ENCODE measurements at regions not wholly inside any gene's neighbourhood (a gene's known extent, or its start where the extent isn't known, plus 50 kb on each side); places are given as distances from the start of the nearest gene placed in this dataset.
"Not testable (repeated sequence)": the region's sequence is repeated elsewhere in the genome, so short reads cannot be mapped to it uniquely, and the experiment has no call there.

- DNase-seq (ENCODE audit: low read depth in 2 of 3, low spot score in 1 of 3) = peak; percentile 39 to 57 (median 43)
Measured at GRCh38 chr6:27096834-27097511, 150.5 kb upstream of the PRSS16 start.

GRCh38 chr6:27098956-27099355 is 148.5 kb upstream of the PRSS16 start:
- DNase-seq (ENCODE audit: low read depth in 2 of 3, low spot score in 1 of 3) = no peak

GRCh38 chr6:27100921-27101320 is 146.6 kb upstream of the PRSS16 start:
- no peak for DNase-seq (ENCODE audit: low read depth in 2 of 3, low spot score in 1 of 3)

GRCh38 chr6:27101824-27102223 is 145.7 kb upstream of the PRSS16 start:
- no peak for DNase-seq (ENCODE audit: low read depth in 2 of 3, low spot score in 1 of 3)

GRCh38 chr6:27106382-27106781 is 141.1 kb upstream of the PRSS16 start:
- no peak for DNase-seq (ENCODE audit: low read depth in 2 of 3, low spot score in 1 of 3)

GRCh38 chr6:27111743-27112142 is 135.8 kb upstream of the PRSS16 start:
- DNase-seq (ENCODE audit: low read depth in 2 of 3, low spot score in 1 of 3) = no peak

- DNase-seq (ENCODE audit: low read depth in 2 of 3, low spot score in 1 of 3) = no peak
Measured at GRCh38 chr6:27112974-27113373, 134.5 kb upstream of the PRSS16 start.

GRCh38 chr6:27119329-27119728 is 128.2 kb upstream of the PRSS16 start:
- DNase-seq (ENCODE audit: low read depth in 2 of 3, low spot score in 1 of 3) = no peak

- DNase-seq (ENCODE audit: low read depth in 2 of 3, low spot score in 1 of 3) = no peak
Measured at GRCh38 chr6:27119761-27120160, 127.7 kb upstream of the PRSS16 start.

GRCh38 chr6:27121640-27122039 is 125.9 kb upstream of the PRSS16 start:
- DNase-seq (ENCODE audit: low read depth in 2 of 3, low spot score in 1 of 3) = no peak

GRCh38 chr6:27124252-27124657 is 123.2 kb upstream of the PRSS16 start:
- no peak for DNase-seq (ENCODE audit: low read depth in 2 of 3, low spot score in 1 of 3)

- DNase-seq (ENCODE audit: low read depth in 2 of 3, low spot score in 1 of 3) = no peak
Measured at GRCh38 chr6:27126046-27126814, 121.3 kb upstream of the PRSS16 start.

- peak; percentile 66 to 86 (median 80) for DNase-seq (ENCODE audit: low read depth in 2 of 3, low spot score in 1 of 3)
Measured at GRCh38 chr6:27126815-27127537, 120.5 kb upstream of the PRSS16 start.

- not testable (repeated sequence) for DNase-seq (ENCODE audit: low read depth in 2 of 3, low spot score in 1 of 3)
Measured at GRCh38 chr6:27127874-27128273, 119.6 kb upstream of the PRSS16 start.

- DNase-seq (ENCODE audit: low read depth in 2 of 3, low spot score in 1 of 3) = no peak
Measured at GRCh38 chr6:27128311-27129094, 119.0 kb upstream of the PRSS16 start.

GRCh38 chr6:27129095-27129815 is 118.2 kb upstream of the PRSS16 start:
- DNase-seq (ENCODE audit: low read depth in 2 of 3, low spot score in 1 of 3) = no peak

GRCh38 chr6:27129917-27130316 is 117.6 kb upstream of the PRSS16 start:
- DNase-seq (ENCODE audit: low read depth in 2 of 3, low spot score in 1 of 3) = no peak

GRCh38 chr6:27130668-27131428 is 116.7 kb upstream of the PRSS16 start:
- DNase-seq (ENCODE audit: low read depth in 2 of 3, low spot score in 1 of 3) = no peak

- DNase-seq (ENCODE audit: low read depth in 2 of 3, low spot score in 1 of 3) = not testable (repeated sequence)
Measured at GRCh38 chr6:27132282-27132531, 115.3 kb upstream of the PRSS16 start.
